Hematopoietic multipotent progenitor cell treated with erythropoietin and hydrocortisone succinate and interleukin-3 and kit ligand, for 17 days (in vitro differentiated cells): ENCODE measurements at regions not wholly inside any gene's neighbourhood (a gene's known extent, or its start where the extent isn't known, plus 50 kb on each side); places are given as distances from the start of the nearest gene placed in this dataset.

Experiments used
- DNase-seq: peaks from one replicate; pipeline ENCODE4 v3.0.0-alpha.2; 2015; ENCODE audit warnings: low spot score

DNA sequence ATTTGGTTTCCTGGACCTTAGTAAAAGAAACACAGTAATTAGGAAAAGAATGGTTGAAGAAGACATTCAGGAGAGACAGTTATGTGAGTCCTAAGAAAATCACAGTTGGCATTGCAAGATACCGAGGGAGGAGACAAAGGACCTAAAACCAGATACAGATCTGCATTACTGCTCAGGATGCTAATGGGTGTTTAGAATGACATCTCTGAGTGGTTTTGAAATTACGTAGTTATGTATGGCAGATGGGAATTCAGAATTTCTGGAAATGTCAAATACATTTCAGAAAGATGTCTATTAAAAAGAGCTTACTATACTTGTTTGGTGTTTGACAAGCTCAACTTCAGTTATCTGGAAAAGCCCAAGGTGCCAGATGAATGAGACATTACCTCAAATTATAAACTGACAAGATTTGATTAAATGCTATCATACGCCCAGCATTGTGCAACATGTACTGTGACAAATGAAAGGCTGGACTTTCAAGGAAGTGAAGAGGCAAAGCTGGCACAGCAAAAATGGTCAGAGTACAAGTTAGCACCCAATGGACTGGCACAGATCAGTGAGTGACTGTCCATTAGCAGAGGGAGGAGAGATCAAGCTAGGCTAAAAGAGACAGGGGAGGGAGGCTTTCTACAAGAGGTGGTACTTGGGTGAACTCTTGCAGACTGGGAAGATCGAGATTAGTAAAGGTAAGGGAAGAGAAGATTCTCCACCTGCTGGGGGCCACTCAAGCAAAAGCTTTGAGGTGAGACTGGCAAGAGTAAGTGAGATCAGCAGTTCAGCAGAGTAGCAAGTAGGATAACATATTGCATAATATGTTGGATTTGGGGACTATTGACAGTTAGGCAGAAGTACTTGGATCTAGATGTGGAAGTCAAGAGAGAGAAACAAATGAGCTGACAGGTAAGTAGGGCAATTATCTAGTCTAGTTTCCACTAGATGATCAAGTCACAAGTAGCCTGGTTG is 168.9 kb downstream of the CYRIA start:
- DNase-seq: no peak

DNA sequence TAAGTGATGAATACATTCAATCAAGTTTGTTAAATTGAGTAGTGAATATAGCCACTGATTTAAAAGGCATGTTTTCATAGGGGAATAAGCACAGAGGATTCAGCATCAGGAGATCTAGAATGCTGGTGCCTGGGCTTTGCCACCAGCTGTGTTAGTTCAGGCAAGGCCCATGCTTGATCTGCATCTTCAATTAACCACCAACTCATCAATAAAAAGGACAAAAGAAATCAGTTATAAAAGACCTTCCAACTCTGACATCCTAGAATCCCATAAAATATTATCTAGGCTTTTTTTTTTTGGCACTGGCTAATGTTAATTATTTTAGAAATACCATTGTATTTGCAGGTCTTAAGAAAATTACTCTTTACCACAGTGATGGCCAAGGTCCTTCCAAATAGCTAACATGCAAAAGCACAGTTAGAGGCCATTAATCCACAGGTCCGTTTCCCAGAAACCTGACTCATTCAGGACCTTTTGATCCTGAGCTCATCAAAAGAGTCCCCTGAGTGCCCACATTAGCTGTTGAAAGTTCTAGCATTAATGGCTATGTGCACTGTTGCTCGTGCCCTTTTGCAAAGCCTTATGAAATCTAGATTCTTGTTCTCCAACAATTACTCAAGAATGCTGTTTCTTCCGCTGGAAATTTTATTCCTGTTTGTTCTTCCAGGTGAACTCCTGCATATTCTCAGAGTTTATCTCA is 170.0 kb downstream of the CYRIA start:
- no peak for DNase-seq

DNA sequence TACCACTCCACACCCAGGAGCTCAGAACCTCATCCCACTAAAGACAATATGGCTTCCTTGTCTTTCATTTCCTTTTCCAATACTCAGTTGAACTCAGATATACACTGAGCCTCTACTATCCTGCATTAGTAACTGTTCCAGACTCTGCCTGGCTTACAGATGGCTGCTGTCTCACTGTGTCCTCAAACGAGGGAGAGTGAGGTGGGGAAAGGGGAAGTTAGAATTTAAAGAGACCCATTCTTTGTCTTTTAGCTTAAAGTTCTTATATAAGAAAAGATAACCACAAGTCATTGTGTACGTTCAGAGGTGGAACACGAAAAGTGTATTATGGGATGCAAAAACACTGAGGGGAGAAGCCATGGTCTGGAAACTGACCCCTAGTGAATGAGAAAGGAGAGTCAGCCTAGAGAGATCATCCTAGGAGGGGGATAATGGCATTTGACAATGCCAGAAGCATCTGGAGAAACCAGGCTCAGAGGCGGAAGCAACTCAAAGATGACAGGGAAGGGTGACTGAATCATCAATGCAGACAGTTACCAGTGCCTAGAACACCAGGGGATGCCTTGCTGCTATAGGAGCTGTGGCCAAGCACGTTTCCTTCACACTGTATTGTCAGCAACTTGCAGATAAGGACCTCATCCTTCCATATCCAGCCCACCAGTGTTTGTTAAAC is 170.7 kb downstream of the CYRIA start:
- no peak for DNase-seq

DNA sequence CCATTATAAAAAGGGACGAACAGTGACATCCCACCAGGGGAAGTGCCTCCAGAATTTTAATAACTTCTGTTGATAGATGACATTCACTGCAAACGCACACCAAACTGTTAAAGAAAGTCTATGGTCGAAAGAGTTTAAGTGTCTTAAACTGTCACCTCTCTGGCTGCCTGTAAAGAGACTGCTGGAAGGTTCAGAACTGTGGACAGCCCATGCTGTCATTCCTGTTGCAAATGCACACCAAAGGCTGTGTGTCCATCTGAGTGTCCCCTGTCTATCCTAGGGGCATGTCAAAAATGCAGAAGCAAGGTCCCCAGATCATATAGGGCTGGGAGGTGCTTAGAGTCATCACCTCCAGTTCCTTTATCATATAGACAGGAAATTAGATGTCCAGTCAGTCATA is 171.8 kb downstream of the CYRIA start:
- DNase-seq: no peak

DNA sequence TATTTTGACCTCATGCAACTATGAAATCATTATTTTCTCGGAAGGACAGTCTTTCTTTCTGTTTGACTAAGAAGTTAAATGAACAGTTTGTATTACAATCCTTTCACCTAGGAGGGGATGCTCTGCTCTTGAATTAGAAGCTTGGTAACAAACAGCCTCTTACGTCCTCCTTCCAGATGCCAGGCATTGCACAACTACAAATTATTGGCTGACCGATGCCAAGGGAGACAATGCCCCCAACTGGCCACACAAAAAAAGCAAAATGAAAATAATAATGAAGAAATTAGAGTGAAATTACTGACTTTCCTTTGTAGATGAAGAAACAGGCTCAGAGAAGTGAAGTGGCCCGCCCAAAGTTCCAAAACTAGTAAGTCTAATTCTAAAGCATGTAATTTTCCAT is 177.9 kb downstream of the CYRIA start:
- no peak for DNase-seq

DNA sequence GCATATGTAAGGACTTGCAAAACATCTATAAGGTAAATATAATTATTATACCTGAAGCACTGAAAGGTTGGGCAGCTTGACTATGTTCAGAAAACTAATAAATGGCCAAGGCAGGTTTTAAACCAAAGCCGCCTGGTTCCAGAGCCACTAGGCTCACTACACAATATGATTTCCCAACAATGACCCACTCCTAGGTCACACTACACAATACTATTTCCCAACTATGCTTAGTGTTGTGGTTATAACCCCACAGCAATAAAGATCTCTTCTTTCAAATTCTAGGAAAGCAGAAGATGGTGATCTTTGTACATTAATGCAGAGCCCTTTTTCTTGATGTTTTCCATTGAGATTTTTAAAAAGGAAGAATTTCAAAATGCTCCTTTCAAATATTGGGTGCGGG is 180.4 kb downstream of the CYRIA start:
- DNase-seq: no peak

DNA sequence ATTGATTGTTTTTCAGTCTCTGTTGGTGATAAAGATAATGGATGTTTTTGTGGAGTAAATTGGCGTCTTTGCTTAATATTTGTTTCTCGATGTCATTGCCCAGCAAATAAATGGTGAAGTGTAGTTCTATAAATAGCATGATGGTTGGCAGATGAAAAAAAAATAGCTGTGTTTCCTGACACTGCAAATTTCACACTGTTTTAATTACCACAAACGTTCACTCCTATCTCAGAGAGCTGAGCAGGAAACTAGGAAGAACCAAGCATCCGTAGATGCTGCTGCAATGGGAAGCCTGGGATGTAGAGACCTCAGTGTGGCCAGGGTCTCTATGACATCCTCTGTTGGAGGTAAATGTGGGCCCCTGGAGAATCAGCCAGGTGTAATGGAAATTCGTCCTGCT is 183.2 kb downstream of the CYRIA start:
- DNase-seq: no peak

DNA sequence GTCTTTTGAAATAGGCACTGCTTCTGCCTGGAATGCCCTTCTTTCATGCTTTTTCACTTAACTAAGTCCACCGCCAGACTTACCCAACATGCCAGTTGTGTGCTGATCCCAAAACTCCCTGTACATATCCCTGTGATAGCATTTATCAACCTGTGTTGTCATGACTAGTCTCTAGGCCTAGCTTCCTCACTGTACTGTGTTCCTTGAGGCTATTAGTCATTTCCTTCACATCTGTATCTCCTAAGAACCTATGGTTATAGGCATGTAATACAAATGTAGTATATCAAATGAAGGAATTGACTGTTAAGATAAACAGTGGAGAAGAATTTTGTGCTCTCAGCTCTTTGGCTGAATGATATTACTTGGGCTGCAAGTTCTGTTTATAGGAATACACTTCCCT is 184.3 kb downstream of the CYRIA start:
- no peak for DNase-seq

DNA sequence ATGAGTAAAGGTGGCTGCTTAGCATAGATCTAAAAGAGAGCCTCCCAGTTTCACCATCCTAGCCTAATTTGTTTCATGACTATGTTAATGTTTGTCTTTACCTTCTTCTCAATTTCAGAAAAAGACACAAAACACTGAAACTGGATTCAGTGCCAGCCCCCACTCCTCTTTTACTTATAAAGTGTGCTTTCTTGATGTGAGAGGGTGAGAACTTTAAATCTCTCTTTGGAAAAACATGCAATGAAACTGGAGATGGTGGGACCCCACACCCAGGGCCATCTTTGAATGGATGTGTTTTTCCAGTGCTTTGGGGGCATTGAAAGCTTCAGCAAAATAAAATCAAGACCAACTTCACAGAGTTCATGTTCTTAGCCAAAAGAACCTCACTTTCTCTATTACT is 185.9 kb downstream of the CYRIA start:
- DNase-seq: no peak

DNA sequence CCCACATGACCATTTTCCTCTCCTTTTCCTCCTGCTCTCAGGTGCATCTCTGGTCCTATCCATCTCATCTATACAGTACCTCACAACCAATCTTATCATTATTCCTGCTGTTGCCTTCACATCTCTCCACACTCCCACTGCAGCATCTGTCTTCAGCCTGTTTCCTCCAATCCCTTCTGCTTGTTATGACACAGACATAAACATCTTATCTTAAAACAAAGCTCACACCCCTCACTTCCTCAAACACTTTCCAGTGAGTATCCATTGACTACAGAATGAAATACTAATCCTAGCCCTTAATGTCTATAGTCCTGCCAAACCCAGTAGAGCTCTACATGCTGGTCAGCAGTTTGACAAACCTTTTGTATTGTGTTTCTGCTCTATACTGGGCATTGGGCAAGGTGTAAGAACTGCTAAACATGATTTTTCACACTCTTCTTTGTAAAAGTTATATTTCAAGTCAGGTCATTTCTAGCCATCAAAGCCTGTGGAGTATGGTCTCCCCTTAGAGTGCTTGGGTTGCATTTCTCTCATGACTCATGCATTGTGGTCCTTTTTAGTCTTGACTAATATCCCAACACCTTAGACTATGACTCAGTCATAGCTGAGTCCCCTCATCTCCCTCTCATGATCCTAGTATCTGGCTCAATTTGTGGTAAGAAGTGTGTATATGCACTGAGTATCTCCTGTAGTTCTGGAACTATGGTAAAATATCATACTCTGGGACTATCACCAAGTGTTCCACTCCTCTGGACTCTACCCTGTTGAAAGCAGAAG is 187.0 kb downstream of the CYRIA start:
- no peak for DNase-seq

DNA sequence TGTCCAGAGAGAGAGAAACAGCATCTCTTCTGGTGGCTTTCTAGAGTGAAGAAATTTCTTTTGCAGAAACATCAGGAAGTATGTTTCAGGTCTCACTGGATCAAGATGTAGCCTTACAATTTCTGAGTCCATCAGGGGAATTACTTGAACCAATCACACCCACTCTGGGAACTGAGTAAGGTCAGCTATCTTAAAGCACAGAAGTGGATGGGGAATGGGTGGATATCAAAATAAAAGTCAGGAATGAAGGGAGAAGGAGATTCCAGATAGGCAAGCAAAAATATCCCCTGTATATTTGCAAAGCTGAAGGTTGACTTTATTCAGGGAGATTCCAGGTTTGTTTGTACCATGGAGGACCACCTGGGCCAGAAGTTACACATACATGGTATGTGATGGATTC is 188.0 kb downstream of the CYRIA start:
- no peak for DNase-seq

DNA sequence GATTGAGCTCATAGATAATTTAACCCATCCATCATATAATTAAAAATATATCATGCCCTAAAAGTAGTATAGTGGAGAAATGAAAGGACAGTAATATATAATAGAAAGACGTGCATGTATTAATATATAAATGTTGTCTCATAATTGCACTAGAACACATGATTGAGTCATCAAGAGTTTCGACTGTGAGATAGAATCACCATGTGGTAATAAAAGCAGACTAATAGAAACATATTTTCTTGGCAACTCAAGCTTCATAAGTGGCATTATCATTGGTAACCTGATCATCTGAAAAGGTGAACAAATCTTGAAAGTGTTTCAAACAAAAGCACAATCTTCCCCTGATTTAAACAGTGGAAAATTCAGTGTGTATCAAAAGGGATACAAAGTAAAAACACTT is 188.8 kb downstream of the CYRIA start:
- DNase-seq: no peak

DNA sequence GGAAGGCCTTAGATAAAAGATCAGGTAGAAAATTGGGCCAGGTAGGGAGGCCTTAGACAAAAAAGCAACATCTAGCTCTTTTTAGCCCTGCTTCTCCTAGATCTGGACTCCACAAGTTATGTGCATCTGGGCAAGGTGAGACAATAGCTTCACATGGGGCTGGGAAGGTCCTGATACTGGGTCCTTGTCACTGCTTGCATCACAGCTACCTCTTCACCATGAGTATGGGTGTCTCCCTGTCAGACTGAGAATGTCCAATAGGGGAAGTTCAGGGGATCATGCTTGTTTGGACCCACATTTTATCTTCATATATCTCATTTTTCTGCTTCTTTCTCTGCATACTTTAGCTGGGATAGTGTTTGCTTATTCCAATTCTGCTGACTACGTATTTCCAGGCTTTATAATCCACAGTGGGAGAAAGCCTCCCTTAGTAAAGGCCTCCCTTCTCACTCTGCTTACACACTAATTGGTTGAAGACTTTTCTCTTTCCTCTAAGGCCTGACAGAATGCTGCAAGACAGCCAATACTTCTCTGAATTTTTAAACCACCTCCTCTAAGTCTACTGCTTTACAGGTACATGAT is 189.6 kb downstream of the CYRIA start:
- DNase-seq: no peak

DNA sequence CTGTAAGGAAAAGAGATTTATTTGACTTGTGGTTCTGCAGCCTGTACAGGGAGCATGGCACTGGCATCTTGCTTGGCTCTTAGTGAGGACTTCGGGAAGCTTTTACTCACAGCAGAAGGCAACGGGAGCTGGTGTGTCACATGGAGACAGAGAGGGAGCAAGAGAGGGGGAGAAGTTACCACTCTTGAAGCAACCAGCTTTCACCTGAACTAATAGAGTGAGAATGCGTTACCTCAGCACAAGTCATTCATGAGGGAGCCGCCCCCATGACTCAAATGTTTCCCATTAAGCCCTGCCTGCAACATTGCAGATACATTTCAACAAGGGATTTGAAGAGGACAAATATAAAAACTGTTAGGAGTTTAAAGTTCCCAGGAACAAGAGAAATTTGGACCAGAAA is 190.0 kb downstream of the CYRIA start:
- no peak for DNase-seq

DNA sequence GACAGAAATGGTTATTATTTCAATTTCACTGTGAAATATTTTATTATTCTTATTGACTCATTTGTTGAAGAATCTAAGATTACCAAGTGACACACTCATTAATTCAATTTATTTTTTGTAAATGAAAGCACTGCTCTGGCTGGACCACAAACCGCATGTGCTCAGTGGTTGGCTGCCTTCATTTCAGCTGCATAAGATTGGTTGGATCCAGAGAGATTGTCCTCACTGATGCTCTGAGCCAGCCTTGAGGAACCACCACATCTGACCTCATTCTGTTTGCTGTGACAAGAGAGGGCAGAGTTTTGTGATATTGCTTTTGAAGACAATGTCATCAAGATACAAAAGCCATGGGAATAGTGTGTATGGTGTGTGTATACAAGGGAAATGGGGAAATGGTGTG is 192.1 kb downstream of the CYRIA start:
- no peak for DNase-seq

DNA sequence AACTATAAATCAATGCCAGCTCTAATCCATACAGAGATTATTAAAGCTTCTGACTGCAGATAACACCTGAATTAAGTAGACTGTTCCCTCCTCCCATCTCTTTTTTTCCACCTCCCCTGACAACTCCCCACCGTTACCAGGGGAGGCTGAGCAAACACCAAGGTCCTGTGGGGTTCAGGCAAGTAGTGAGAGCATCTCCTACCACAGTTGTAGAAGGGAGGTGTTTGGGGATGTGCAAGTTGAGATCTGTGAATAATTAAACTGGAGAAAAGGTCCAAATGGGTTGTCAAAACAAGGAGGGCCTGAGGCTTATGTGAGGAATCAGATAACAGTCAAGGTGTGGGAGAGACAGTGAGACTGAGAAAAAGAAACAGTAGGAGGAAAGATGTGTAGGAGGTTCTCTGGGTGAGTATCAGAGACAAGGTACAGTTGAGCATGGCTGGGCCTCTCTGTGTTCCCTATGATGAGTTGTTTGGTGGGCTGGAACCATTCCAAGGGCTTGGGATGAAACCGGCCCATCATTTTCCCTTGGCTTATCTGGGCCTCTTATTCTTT is 194.6 kb downstream of the CYRIA start:
- no peak for DNase-seq

DNA sequence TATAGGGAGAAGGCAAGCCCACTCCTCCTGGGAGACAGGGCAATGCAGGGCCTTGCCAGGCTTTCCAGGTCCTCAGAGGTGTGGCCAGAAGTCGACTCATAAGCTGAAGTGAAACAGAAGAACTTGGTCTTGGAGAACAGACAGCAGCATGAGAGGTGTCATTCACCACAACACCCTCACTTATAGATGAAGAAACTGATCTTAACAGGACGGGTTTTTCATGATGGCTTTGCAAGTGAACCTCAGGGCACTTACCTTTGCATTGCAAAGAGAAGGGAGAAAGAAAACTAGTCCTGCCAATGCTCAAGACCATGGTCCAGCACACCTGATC is 198.8 kb downstream of the CYRIA start:
- DNase-seq: no peak

DNA sequence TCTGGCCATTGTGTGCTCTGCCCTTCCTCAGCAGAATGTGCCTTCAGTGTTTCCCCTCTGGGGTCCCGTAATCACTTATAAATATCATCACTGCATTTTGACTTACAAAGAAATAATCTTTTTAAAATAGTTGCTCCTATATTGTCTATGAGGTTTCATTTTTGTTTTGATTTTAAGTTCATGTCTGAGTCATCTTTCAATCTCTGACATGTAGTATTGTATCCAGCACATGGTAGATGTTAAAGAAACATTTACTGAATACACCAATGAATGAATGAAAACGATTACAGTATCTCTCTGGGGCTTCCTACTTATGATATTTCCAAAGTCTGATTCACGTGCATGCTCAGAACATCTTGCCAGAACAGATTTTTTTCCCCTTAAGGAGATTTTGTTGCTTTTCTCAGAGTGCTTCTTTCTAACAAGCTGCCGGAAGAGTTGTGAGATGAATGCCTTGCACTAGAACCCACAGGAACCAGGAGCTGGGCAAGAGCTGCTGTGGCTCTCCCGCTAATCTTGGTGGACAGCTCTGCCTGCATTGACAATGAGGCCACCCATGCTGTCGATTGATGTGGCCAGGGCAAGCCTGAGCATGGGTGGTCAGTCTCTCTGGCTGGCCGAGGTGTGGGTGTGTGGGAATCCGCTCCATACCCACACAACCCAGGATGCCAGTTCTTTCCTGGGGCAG is 199.4 kb downstream of the CYRIA start:
- no peak for DNase-seq

DNA sequence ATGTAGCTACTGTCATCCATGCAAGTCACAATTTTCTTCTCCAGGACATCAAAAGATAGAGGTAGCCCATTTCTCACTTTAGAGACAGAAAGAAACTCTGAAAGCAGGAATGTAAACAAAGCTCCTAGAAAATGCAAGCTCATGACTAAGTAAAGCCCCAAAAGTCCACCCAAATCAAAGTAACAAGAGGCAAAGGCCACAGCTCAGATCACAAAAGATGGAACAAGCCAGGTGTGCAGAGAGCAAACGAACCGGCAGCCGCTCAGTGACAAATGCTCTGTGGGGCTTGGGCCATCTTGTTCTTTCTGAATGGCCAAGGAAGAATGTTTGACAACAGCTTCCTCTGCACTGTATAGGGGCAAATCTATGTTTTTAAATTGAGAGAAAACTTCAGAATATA is 201.0 kb downstream of the CYRIA start:
- no peak for DNase-seq

DNA sequence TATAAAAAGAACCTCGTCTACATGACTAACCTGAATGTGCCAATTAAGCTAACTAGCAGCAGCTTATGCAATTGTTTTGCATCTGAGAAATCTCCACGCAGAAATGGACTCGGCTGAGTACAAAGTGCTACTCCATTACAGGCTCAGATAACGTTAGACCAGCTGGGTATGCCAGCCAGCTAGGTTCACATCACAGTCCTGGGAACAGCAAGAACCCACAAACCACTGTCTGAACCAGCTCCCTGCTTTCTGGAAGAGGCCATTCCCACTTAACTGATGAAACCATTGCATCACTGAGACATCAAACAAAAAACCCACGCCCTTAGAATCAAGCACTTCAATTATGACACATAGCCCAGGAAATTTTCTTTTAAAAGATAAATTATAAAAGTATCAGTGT is 202.7 kb downstream of the CYRIA start:
- no peak for DNase-seq

DNA sequence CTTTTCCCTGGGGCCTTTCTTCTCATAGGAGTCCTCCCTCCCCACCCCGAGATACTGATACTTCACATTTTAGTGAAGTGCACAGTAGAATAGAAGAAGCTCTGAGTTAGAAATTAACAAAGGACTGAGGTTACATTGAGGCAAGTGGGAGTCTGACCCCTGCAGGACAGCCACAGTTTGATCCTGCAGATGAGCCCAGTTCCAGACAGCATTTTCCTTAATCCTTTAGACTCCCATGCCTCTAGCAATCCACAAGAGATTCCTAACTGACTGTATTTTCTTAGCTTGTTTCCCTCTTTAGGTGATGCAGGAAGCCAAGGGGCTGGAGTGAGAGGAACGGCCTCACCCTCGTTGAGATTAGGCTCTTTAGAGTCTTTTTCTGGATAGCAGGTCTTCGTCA is 204.0 kb downstream of the CYRIA start:
- no peak for DNase-seq
